ENCODE measurements at regions not wholly inside any gene's neighbourhood (a gene's known extent, or its start where the extent isn't known, plus 50 kb on each side); places are given as distances from the start of the nearest gene placed in this dataset.
"Not testable (repeated sequence)": the region's sequence is repeated elsewhere in the genome, so short reads cannot be mapped to it uniquely, and the experiment has no call there.

GRCh38 chr4:52522093-52522492 lies 137.0 kb downstream of the USP46 start:
- DNase-seq (ENCODE audit: low read depth): not testable (repeated sequence)

- DNase-seq (ENCODE audit: low read depth): no peak
These were observed 129.1 kb downstream of the USP46 start for GRCh38 chr4:52529983-52530382.

GRCh38 chr4:52535793-52536192 lies 123.3 kb downstream of the USP46 start:
- no peak for DNase-seq (ENCODE audit: low read depth)
